ENCODE measurements at regions not wholly inside any gene's neighbourhood (a gene's known extent, or its start where the extent isn't known, plus 50 kb on each side); places are given as distances from the start of the nearest gene placed in this dataset.
A peak's percentile ranks its signal among the peaks of the same experiment; 100 is the strongest.

DNA sequence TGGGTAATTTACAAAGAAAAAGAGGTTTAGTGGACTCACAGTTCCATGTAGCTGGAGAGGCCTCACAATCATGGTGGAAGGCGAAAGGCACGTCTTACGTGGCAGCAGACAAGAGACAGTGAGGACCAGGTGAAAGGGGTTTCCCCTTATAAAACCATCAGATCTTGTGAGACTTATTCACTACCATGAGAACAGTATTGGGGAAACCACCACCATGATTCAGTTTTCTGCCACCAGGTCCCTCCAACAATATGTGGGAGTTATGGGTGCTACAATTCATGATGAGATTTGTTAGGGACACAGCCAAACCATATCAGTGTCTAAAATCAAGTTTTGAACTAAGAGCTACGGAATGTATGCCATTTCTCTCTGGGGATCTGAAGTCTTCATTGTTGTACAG, 354.8 kb upstream of the C2CD4B start:
- no peaks in the 10 kb centered on the region for H3K27me3 Mint-ChIP-seq (ENCODE audit: low read depth)
- no peaks in the 10 kb centered on the region for H3K9me3 Mint-ChIP-seq
- TF ChIP-seq TP53 (CRISPR knock-in tag; IDR thresholded peaks at IDR 0.05): no peak
- no peak for TF ChIP-seq ZNF396 (CRISPR knock-in tag; IDR thresholded peaks at IDR 0.05; ENCODE audit: borderline replicate concordance)
- TF ChIP-seq, protein P1, sequence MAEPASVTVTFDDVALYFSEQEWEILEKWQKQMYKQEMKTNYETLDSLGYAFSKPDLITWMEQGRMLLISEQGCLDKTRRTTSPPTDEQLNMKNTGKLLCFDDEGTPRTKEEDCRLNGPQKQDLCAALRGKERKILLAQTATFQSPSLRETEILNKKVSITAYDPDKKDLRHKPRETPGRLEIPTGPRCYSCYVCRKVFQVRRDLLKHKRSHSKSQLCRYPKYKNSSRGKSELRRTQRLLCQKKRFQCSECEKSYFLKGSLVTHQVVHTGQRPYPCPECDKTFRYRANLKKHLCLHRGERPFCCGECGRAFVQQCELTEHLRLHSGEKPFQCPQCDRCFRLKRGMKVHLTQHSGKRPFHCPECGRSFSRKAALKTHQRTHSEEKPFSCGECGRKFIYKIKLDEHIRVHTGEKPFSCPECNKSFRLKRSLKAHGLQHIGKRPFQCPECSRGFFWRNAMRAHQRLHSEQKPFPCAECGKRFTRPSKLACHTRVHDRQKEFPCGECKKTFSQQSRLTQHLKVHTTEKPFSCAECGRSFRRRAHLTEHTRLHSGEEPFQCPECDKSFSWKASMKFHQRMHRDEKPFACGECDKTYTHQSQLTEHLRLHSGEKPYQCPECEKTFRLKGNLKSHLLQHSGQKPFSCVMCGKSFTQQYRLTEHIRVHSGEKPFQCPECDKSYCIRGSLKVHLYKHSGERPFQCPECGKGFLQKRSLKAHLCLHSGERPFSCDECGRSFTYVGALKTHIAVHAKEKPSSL (CRISPR knock-in tag; conservative IDR thresholded peaks at IDR 0.05): no peak
- TF ChIP-seq NFYB (CRISPR knock-in tag; conservative IDR thresholded peaks at IDR 0.05; ENCODE audit: low read depth): no peak
- TF ChIP-seq, protein P2, sequence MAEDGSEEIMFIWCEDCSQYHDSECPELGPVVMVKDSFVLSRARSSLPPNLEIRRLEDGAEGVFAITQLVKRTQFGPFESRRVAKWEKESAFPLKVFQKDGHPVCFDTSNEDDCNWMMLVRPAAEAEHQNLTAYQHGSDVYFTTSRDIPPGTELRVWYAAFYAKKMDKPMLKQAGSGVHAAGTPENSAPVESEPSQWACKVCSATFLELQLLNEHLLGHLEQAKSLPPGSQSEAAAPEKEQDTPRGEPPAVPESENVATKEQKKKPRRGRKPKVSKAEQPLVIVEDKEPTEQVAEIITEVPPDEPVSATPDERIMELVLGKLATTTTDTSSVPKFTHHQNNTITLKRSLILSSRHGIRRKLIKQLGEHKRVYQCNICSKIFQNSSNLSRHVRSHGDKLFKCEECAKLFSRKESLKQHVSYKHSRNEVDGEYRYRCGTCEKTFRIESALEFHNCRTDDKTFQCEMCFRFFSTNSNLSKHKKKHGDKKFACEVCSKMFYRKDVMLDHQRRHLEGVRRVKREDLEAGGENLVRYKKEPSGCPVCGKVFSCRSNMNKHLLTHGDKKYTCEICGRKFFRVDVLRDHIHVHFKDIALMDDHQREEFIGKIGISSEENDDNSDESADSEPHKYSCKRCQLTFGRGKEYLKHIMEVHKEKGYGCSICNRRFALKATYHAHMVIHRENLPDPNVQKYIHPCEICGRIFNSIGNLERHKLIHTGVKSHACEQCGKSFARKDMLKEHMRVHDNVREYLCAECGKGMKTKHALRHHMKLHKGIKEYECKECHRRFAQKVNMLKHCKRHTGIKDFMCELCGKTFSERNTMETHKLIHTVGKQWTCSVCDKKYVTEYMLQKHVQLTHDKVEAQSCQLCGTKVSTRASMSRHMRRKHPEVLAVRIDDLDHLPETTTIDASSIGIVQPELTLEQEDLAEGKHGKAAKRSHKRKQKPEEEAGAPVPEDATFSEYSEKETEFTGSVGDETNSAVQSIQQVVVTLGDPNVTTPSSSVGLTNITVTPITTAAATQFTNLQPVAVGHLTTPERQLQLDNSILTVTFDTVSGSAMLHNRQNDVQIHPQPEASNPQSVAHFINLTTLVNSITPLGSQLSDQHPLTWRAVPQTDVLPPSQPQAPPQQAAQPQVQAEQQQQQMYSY (CRISPR knock-in tag; IDR thresholded peaks at IDR 0.05): no peak
- TF ChIP-seq NFATC4 (CRISPR knock-in tag; IDR thresholded peaks at IDR 0.05): no peak
- TF ChIP-seq PRRX2 (CRISPR knock-in tag; IDR thresholded peaks at IDR 0.05): no peak
- no peak for TF ChIP-seq MYBL2 (CRISPR knock-in tag; IDR thresholded peaks at IDR 0.05)
- no peak for TF ChIP-seq ZBTB21 (CRISPR knock-in tag; IDR thresholded peaks at IDR 0.05; ENCODE audit: borderline replicate concordance)
- TF ChIP-seq, protein P3, sequence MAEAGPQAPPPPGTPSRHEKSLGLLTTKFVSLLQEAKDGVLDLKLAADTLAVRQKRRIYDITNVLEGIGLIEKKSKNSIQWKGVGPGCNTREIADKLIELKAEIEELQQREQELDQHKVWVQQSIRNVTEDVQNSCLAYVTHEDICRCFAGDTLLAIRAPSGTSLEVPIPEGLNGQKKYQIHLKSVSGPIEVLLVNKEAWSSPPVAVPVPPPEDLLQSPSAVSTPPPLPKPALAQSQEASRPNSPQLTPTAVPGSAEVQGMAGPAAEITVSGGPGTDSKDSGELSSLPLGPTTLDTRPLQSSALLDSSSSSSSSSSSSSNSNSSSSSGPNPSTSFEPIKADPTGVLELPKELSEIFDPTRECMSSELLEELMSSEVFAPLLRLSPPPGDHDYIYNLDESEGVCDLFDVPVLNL (CRISPR knock-in tag; IDR thresholded peaks at IDR 0.05; ENCODE audit: borderline replicate concordance, low read depth): no peak
- TF ChIP-seq ZNF416 (CRISPR knock-in tag; IDR thresholded peaks at IDR 0.05): no peak
- TF ChIP-seq TEAD1 (CRISPR knock-in tag; IDR thresholded peaks at IDR 0.05): no peak
- CTCF ChIA-PET: no interaction called here
- H3K36me3 Mint-ChIP-seq: no peaks in the 10 kb centered on the region
- POLR2A ChIA-PET: no interaction called here
- no peak for ATAC-seq
- H3K27ac Mint-ChIP-seq: no peak overlapping the region
- H3K4me1 Mint-ChIP-seq: peaks cover 64% of the 10 kb centered on the region
- H3K4me3 Mint-ChIP-seq: no peak overlapping the region
- DNase-seq (ENCODE audit: low spot score): no peak

DNA sequence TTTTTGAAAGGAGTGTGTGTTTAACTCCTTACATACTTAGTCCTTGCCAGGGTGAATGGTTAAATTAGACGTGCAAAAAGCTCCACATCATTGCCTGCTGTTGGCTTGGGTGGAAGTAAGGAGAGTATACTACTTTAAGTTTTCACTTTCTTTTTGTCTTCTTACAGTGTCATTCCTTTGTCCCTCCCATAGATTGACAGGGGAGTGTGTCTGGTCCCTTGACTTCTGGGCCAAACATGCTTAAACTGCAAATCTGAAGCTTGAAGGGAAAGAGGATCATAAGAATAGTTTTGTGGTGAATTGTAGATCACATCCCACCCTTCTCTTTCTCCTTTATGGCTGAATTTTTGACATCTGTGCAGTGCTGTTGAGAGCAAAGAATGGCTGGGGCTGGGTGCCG, 355.8 kb upstream of the C2CD4B start:
- Mint-ChIP-seq H3K4me3 (peak overlapping the region; percentile 7), H3K27me3 (ENCODE audit: low read depth) (no peaks in the 10 kb centered on the region), H3K9me3 (no peaks in the 10 kb centered on the region), H3K36me3 (no peaks in the 10 kb centered on the region), H3K27ac (peak overlapping the region; percentile 83), H3K4me1 (peaks cover 62% of the 10 kb centered on the region)
- ChIA-PET POLR2A (no interaction called here), CTCF (interaction anchor here (2.6 kb wide), 1 partner anchor 29 kb away, joined by 11 read pairs; no protein-coding TSS in a partner anchor)
- DNase-seq (ENCODE audit: low spot score) (no peak), ATAC-seq (no peak; the same call in 1 of the 2 replicates)
- TF ChIP-seq, protein P4, sequence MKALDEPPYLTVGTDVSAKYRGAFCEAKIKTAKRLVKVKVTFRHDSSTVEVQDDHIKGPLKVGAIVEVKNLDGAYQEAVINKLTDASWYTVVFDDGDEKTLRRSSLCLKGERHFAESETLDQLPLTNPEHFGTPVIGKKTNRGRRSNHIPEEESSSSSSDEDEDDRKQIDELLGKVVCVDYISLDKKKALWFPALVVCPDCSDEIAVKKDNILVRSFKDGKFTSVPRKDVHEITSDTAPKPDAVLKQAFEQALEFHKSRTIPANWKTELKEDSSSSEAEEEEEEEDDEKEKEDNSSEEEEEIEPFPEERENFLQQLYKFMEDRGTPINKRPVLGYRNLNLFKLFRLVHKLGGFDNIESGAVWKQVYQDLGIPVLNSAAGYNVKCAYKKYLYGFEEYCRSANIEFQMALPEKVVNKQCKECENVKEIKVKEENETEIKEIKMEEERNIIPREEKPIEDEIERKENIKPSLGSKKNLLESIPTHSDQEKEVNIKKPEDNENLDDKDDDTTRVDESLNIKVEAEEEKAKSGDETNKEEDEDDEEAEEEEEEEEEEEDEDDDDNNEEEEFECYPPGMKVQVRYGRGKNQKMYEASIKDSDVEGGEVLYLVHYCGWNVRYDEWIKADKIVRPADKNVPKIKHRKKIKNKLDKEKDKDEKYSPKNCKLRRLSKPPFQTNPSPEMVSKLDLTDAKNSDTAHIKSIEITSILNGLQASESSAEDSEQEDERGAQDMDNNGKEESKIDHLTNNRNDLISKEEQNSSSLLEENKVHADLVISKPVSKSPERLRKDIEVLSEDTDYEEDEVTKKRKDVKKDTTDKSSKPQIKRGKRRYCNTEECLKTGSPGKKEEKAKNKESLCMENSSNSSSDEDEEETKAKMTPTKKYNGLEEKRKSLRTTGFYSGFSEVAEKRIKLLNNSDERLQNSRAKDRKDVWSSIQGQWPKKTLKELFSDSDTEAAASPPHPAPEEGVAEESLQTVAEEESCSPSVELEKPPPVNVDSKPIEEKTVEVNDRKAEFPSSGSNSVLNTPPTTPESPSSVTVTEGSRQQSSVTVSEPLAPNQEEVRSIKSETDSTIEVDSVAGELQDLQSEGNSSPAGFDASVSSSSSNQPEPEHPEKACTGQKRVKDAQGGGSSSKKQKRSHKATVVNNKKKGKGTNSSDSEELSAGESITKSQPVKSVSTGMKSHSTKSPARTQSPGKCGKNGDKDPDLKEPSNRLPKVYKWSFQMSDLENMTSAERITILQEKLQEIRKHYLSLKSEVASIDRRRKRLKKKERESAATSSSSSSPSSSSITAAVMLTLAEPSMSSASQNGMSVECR (CRISPR knock-in tag; IDR thresholded peaks at IDR 0.05; ENCODE audit: borderline replicate concordance): no peak
- TF ChIP-seq TP53 (CRISPR knock-in tag; IDR thresholded peaks at IDR 0.05) (no peak), NFYB (CRISPR knock-in tag; conservative IDR thresholded peaks at IDR 0.05; ENCODE audit: low read depth) (no peak), EMX1 (CRISPR knock-in tag; IDR thresholded peaks at IDR 0.05) (no peak), ZNF232 (CRISPR knock-in tag; IDR thresholded peaks at IDR 0.05) (no peak), ZNF263 (CRISPR knock-in tag; IDR thresholded peaks at IDR 0.05; ENCODE audit: low read depth) (no peak), KAT7 (CRISPR knock-in tag; IDR thresholded peaks at IDR 0.05; ENCODE audit: borderline replicate concordance) (no peak), TCF7 (CRISPR knock-in tag; IDR thresholded peaks at IDR 0.05; ENCODE audit: low read depth) (no peak), SMAD3 (CRISPR knock-in tag; IDR thresholded peaks at IDR 0.05; ENCODE audit: borderline replicate concordance) (no peak), TEAD1 (CRISPR knock-in tag; IDR thresholded peaks at IDR 0.05) (no peak)
- TF ChIP-seq, protein P5, sequence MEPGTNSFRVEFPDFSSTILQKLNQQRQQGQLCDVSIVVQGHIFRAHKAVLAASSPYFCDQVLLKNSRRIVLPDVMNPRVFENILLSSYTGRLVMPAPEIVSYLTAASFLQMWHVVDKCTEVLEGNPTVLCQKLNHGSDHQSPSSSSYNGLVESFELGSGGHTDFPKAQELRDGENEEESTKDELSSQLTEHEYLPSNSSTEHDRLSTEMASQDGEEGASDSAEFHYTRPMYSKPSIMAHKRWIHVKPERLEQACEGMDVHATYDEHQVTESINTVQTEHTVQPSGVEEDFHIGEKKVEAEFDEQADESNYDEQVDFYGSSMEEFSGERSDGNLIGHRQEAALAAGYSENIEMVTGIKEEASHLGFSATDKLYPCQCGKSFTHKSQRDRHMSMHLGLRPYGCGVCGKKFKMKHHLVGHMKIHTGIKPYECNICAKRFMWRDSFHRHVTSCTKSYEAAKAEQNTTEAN (CRISPR knock-in tag; IDR thresholded peaks at IDR 0.05): no peak
- TF ChIP-seq, protein P6, sequence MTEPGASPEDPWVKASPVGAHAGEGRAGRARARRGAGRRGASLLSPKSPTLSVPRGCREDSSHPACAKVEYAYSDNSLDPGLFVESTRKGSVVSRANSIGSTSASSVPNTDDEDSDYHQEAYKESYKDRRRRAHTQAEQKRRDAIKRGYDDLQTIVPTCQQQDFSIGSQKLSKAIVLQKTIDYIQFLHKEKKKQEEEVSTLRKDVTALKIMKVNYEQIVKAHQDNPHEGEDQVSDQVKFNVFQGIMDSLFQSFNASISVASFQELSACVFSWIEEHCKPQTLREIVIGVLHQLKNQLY (CRISPR knock-in tag; IDR thresholded peaks at IDR 0.05): no peak
- TF ChIP-seq, protein P7, sequence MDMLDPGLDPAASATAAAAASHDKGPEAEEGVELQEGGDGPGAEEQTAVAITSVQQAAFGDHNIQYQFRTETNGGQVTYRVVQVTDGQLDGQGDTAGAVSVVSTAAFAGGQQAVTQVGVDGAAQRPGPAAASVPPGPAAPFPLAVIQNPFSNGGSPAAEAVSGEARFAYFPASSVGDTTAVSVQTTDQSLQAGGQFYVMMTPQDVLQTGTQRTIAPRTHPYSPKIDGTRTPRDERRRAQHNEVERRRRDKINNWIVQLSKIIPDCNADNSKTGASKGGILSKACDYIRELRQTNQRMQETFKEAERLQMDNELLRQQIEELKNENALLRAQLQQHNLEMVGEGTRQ (CRISPR knock-in tag; IDR thresholded peaks at IDR 0.05): no peak
